PC-9 (cell line): ENCODE measurements at regions not wholly inside any gene's neighbourhood (a gene's known extent, or its start where the extent isn't known, plus 50 kb on each side); places are given as distances from the start of the nearest gene placed in this dataset.

Experiments
- CTCF ChIP-seq: fragments of 200-600 bp; sonication (generic); conservative IDR thresholded peaks from 2 replicates; pipeline ENCODE4 v1.6.1; 2017; ENCODE audit warnings: mixed run types, antibody characterized with exemption, mild to moderate bottlenecking, moderate library complexity
- EZH2 ChIP-seq: fragments of 200-600 bp; sonication (generic); IDR thresholded peaks from 2 replicates; pipeline ENCODE4 v1.8.0; 2017; ENCODE audit warnings: antibody characterized with exemption, low read depth

- TF ChIP-seq EZH2: no peak
- no peak for TF ChIP-seq CTCF
Observed at GRCh38 chr12:115507560-115507889, 770.0 kb downstream of the MED13L start.
